Psoas muscle (tissue), 7 donors: ENCODE measurements at regions not wholly inside any gene's neighbourhood (a gene's known extent, or its start where the extent isn't known, plus 50 kb on each side); places are given as distances from the start of the nearest gene placed in this dataset.

ENCODE experiments used
- ATAC-seq, 4 donors: fragments of 200-7000 bp; cut with Tn5 transposase; one replicate each; pipeline ENCODE4 v1.9.1; 2020; ENCODE audit warnings: moderate library complexity in 3 of 4, mild to moderate bottlenecking in 2 of 4
- DNase-seq, 2 donors: peaks; one replicate each; pipeline ENCODE4 v3.0.0-alpha.2; 2020
- H3K27ac ChIP-seq: fragments of 200-600 bp; one replicate; pipeline ENCODE4 v1.8.0; 2022
- H3K27me3 ChIP-seq, 3 donors: fragments of 200-600 bp in 1 of 3; one replicate each; pipeline versions ENCODE4 v1.6.1 to v1.8.0; 2013 to 2022; ENCODE audit warnings: low read length in 2 of 3, mild to moderate bottlenecking in 2 of 3, moderate library complexity in 1 of 3; ENCODE audit not compliant: insufficient read depth in 3 of 3
- H3K36me3 ChIP-seq, 2 donors: fragments of 200-600 bp in 1 of 2; one replicate each; pipeline versions ENCODE4 v1.6.1 to v1.8.0; 2013 to 2022; ENCODE audit warnings: low read depth in 1 of 2, mild to moderate bottlenecking in 1 of 2, moderate library complexity in 1 of 2; ENCODE audit not compliant: insufficient read depth in 1 of 2
- H3K4me1 ChIP-seq: fragments of 200-600 bp; one replicate; pipeline ENCODE4 v1.8.0; 2022
- H3K4me3 ChIP-seq: fragments of 200-600 bp; one replicate; pipeline ENCODE4 v1.8.0; 2022; ENCODE audit warnings: mild to moderate bottlenecking
- H3K9me3 ChIP-seq: fragments of 200-600 bp; one replicate; pipeline ENCODE4 v1.8.0; 2022
- WGBS, 3 donors: extraction: QIAGEN DNeasy Blood & Tissue Kit; methylation state at CpG; one replicate each; pipeline versions ENCODE4 v1.1.6 to v1.1.7; 2013; 5-methylcytosine and 5-hydroxymethylcytosine counted together
- intact Hi-C, 2 donors: fragments of 100-400 bp; cut with DNase I; formaldehyde crosslinking; loops; one replicate each; pipeline versions ENCODE4 v1.11.0 to v1.14.2; 2022
- TF ChIP-seq, protein P1 (sequence below): fragments of 200-600 bp; IDR thresholded peaks from one replicate; pipeline ENCODE4 v1.8.0; 2022; ENCODE audit warnings: antibody characterized with exemption
- donor health status: healthy with polysubstance abuse.
- donor health status: DM: no; HTN: no; CAD: no; lungs with moderate emphysema.
- donor health status: Bipolar disorder and iron deficiency.
- donor health status: healthy.
- donor health status: DM: yes; HTN: yes; CAD: no.
- donor health status: DM: no; HTN: no; CAD: no.
- donor health status: DM: yes; HTN: yes; CAD: no.

DNA sequence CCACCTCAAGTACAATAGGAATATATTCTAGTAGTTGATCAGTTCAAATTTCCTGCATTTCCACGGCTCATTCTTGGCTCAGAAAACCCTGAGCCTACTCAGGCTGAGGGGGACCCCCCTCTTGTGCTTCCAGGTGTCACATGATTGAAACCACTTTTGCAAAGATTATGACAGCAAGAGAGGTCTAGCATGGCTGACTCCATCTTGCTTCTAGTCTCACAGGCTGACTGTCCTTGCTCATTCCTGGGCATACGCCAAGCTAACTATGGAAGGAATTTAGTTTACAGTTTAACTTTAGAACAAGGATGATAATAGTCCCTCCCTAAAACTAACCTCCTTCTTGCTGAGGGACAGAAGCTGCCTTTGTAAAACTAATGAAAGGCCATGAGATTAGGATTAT, 154.1 kb downstream of the SNX18 start:
- peaks cover 3% of the 10 kb centered on the region for H3K4me1 ChIP-seq
- peaks cover 0 to 2% (median 0%) of the 10 kb centered on the region in 3 donors for H3K27me3 ChIP-seq
- intact Hi-C loops: no loop called here
- H3K9me3 ChIP-seq: no peaks in the 10 kb centered on the region
- H3K36me3 ChIP-seq: no peaks in the 10 kb centered on the region
- no peak overlapping the region for H3K27ac ChIP-seq
- DNase-seq (no peak), ATAC-seq (no peak)
- WGBS, 3 donors: 69 to 77% (median 72%) methylated on average over 2 of the region's 2 CpGs
- TF ChIP-seq, protein P1, sequence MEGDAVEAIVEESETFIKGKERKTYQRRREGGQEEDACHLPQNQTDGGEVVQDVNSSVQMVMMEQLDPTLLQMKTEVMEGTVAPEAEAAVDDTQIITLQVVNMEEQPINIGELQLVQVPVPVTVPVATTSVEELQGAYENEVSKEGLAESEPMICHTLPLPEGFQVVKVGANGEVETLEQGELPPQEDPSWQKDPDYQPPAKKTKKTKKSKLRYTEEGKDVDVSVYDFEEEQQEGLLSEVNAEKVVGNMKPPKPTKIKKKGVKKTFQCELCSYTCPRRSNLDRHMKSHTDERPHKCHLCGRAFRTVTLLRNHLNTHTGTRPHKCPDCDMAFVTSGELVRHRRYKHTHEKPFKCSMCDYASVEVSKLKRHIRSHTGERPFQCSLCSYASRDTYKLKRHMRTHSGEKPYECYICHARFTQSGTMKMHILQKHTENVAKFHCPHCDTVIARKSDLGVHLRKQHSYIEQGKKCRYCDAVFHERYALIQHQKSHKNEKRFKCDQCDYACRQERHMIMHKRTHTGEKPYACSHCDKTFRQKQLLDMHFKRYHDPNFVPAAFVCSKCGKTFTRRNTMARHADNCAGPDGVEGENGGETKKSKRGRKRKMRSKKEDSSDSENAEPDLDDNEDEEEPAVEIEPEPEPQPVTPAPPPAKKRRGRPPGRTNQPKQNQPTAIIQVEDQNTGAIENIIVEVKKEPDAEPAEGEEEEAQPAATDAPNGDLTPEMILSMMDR: no peak
- H3K4me3 ChIP-seq: no peak overlapping the region

DNA sequence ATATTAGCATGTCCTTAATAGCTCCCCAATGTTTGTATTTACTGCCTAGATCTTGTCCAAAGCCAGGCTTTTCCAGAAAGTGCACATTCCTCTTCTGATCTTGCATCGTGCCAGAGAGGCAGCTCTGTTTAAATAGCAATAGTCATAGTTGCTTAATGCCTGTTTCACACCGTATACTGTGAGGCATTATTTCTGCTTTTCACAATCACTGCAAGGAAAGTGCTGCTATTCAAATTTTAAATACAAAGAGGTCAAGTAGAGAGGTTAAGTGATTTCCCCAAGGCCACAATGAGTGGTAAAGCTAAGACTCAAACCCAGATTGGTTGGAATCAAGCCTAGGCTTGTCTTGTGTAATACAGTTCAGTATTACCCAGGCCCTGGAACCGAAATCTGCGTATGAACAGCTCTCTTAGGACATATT, 153.6 kb downstream of the SNX18 start:
- intact Hi-C loops: no loop called here
- H3K36me3 ChIP-seq: no peaks in the 10 kb centered on the region
- peak in 2 of 4 donors; percentile 24 to 64 for ATAC-seq
- peaks cover 3% of the 10 kb centered on the region for H3K4me1 ChIP-seq
- peaks cover 0 to 2% (median 0%) of the 10 kb centered on the region in 3 donors for H3K27me3 ChIP-seq
- no peaks in the 10 kb centered on the region for H3K9me3 ChIP-seq
- TF ChIP-seq, protein P1: no peak
- 59 to 63% (median 61%) methylated on average over 4 of the region's 4 CpGs for WGBS, 3 donors
- H3K27ac ChIP-seq: no peak overlapping the region
- H3K4me3 ChIP-seq: no peak overlapping the region
- no peak for DNase-seq

DNA sequence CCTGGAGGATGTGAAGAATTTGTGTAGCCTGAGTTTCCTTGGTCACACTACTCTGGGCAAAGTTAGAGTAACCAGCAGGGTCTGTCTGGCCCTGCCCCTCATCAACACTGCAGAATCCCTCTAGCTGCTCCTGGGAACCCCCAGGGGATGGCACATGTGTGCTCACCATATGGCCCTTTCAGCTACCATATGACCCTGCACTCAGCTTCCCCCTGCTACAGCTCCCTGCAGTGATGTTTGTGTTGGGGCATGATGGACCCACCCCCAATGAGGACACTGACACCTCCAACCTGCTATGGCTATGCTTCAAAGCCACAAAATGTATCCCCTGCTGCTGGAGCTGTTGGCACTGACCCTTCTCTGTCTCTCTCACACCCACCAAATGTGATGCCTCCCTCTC, 152.7 kb downstream of the SNX18 start:
- H3K4me3 ChIP-seq: no peak overlapping the region
- H3K36me3 ChIP-seq: no peaks in the 10 kb centered on the region
- intact Hi-C loops: no loop called here
- H3K27me3 ChIP-seq: peaks cover 0 to 2% (median 0%) of the 10 kb centered on the region in 3 donors
- H3K9me3 ChIP-seq: no peaks in the 10 kb centered on the region
- peaks cover 3% of the 10 kb centered on the region for H3K4me1 ChIP-seq
- ATAC-seq: no peak
- H3K27ac ChIP-seq: no peak overlapping the region
- TF ChIP-seq, protein P1: no peak
- no peak for DNase-seq

DNA sequence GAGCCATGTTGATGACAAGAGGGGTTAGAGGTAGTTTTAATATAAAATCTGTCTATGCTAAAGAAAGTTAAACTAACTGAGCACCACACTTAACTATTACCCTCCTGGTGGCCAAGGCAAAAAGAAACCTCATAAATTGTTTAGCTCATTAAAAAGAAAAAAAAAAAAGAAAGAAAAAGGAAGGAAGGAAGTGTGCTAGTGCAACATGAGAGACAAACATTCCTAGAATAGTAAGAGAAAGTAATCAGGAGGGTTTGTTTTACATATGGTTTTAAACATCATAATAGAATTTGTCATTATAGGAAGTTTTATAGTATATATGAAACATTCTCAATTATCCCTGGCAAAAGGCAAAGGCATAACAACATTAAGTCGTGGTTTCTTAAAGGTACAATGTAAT, 152.3 kb downstream of the SNX18 start:
- Histone ChIP-seq H3K4me1 (peaks cover 3% of the 10 kb centered on the region), H3K9me3 (no peaks in the 10 kb centered on the region), H3K36me3 (no peaks in the 10 kb centered on the region), H3K4me3 (no peak overlapping the region), H3K27ac (no peak overlapping the region), H3K27me3 (peaks cover 0 to 2% (median 0%) of the 10 kb centered on the region in 3 donors)
- ATAC-seq: no peak
- TF ChIP-seq, protein P1: no peak
- intact Hi-C loops: no loop called here
- WGBS, 3 donors: 50 to 54% (median 54%) methylated on average over 1 of the region's 1 CpG
- DNase-seq: no peak

DNA sequence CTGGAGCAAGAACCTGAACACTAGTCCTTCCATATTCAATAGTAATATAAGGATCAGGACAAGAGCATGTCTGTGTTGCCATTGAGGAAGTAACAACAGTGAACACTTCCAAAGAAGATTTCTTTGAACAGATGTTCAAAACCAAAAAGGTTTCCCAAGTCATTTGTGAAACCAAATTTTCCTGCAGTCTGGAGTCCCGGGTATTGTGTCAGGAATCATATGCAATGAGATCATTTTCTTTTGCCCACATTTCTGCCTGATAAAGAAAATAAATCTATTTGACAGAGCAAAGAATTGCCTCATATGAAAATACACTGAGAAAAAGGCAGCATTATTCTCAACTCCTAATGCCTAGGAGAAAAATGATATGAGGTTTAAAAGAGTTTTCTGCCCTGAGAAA, 151.7 kb downstream of the SNX18 start:
- H3K4me1 ChIP-seq: peaks cover 3% of the 10 kb centered on the region
- no peak overlapping the region for H3K27ac ChIP-seq
- TF ChIP-seq, protein P1: no peak
- H3K9me3 ChIP-seq: no peaks in the 10 kb centered on the region
- DNase-seq (no peak), ATAC-seq (no peak)
- intact Hi-C loops: no loop called here
- H3K27me3 ChIP-seq: no peaks in the 10 kb centered on the region
- H3K36me3 ChIP-seq: no peaks in the 10 kb centered on the region
- WGBS, 3 donors: 19 to 40% (median 19%) methylated on average over 1 of the region's 1 CpG
- no peak overlapping the region for H3K4me3 ChIP-seq
